SK-N-MC (cell line): ENCODE measurements at regions not wholly inside any gene's neighbourhood (a gene's known extent, or its start where the extent isn't known, plus 50 kb on each side); places are given as distances from the start of the nearest gene placed in this dataset.

ENCODE experiments used
- DNase-seq: peaks from one replicate; pipeline ENCODE4 v3.0.0-alpha.2; 2011; ENCODE audit warnings: low read depth, low spot score
- H3K27ac ChIP-seq: fragments of 200-600 bp; sonication (generic); 2 replicates; pipeline ENCODE4 v1.5.1; 2016; ENCODE audit warnings: mixed run types
- H3K36me3 ChIP-seq: fragments of 200-600 bp; sonication (generic); 2 replicates; pipeline ENCODE4 v1.6.1; 2017; ENCODE audit warnings: antibody characterized with exemption, low read length, mixed read lengths; ENCODE audit not compliant: insufficient read depth
- H3K4me3 ChIP-seq: fragments of 200-600 bp; sonication (generic); 2 replicates; pipeline ENCODE4 v1.5.1; 2016
- H3K9ac ChIP-seq: fragments of 200-600 bp; sonication (generic); 2 replicates; pipeline ENCODE4 v1.8.0; 2017; ENCODE audit warnings: mixed run types, mixed read lengths; ENCODE audit not compliant: insufficient read length
- H3K9me3 ChIP-seq: fragments of 200-600 bp; sonication (generic); 2 replicates; pipeline ENCODE4 v1.6.1; 2017; ENCODE audit warnings: low read depth, mild to moderate bottlenecking, antibody characterized with exemption, low read length, moderate library complexity, mixed read lengths
- EZH2 ChIP-seq: fragments of 200-600 bp; sonication (generic); IDR thresholded peaks from one replicate; pipeline ENCODE4 v1.6.1; 2017; ENCODE audit warnings: antibody characterized with exemption
- FOXP2 ChIP-seq: optimal IDR thresholded peaks from 2 replicates; pipeline ENCODE3; 2011; ENCODE audit warnings: mild to moderate bottlenecking, moderate library complexity; ENCODE audit not compliant: insufficient read depth; ENCODE audit errors: extremely low read length, control extremely low read depth
- POLR2AphosphoS5 ChIP-seq: IDR thresholded peaks from 2 replicates; pipeline ENCODE4 v1.6.1; 2012; ENCODE audit warnings: mild to moderate bottlenecking, low read depth, low read length, borderline replicate concordance

DNA sequence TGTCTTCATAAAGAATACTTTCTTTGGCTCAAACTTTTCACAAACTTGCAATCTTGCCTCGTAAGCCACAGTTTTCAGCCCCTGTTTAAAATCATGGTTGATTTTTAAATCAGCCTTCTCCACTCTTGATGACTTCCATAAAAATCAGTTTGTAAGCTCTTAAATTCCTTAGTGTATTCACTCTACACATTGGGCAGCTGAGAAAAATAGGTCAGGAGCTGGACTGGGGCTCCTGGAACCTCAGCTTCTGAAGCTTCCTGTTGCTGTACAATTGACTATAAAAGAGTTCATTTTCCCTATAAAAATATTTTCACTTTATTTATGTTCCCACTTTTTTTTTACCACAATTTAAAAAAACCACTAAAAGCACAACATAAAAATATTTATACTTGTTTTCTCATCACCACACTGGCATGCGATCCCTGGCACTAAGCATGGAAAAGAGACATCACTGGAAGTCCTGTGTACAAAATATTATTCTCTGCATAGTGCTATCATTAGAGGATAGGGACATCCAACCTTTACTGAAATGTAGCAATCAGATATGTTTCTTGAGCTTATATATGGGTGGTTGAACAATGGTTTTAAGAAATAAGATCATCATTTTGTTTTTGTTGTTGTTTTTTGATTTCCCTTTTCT lies 345.7 kb downstream of the FBXO8 start:
- Histone ChIP-seq H3K9me3 (no peaks in the 10 kb centered on the region), H3K27ac (no peak overlapping the region), H3K36me3 (no peaks in the 10 kb centered on the region), H3K4me3 (no peak overlapping the region), H3K9ac (peak overlapping the region; percentile 48)
- DNase-seq: no peak
- TF ChIP-seq POLR2AphosphoS5 (no peak), EZH2 (no peak)

DNA sequence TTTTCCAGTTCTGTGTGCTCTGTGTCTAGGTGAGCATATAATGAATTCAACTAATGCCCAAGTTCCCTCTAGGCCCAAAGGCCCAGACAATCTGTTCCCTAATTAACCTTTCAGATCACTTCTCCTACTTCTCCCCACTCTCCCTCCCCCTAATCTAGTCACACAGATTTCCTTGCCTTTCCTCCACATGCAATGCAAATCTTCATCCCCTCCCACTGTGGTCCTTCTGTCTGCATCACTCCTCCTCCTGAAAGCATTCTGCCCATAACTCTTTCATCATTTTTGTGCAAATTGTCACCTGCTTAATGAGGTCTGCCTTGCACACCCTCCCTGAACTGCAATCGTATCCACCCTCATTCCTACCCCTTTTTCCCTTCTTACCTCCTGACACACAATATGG lies 346.6 kb downstream of the FBXO8 start:
- Histone ChIP-seq H3K9ac (no peak overlapping the region), H3K27ac (no peak overlapping the region), H3K36me3 (no peaks in the 10 kb centered on the region), H3K4me3 (no peak overlapping the region), H3K9me3 (no peaks in the 10 kb centered on the region)
- DNase-seq: no peak
- TF ChIP-seq EZH2 (no peak), POLR2AphosphoS5 (no peak), FOXP2 (no peak)

DNA sequence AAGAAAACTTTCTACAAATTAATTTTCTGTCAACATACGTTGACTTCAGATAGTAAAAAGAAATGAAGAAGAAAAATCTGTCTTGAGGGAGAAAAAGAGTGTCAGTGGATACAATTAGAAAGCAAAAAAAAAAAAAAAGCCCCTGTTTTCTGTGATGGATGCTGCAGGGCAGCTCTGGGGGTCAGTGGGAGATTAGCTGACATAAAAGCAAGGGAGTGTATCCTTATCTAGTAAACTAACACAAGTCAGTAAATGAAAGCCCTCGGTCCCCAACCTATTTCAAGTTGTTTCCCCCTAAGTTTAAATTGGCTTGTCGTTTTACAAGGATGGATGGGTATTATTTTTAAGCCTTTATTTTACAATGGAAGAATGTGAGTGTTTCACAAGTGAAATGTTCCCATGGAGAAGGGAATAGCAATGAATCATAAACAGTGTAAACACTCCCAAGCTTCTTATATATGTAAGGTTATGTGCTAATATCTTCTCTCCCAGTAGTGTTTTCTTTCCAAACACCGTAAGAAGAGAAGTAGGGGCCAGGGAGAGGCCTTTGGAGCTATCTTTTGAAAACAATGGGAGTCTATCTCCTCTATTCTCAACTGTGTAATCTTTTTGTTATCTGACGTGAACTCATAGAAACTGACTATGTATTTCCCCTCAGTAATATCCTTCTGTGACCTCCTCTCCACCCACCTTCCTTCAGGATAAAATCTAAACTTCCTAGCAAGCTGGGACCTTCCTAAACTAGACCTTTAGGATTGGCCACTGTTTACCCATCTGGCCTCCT lies 347.7 kb downstream of the FBXO8 start:
- no peaks in the 10 kb centered on the region for H3K36me3 ChIP-seq
- no peak for DNase-seq
- no peaks in the 10 kb centered on the region for H3K9me3 ChIP-seq
- H3K4me3 ChIP-seq: no peak overlapping the region
- H3K9ac ChIP-seq: no peak overlapping the region
- no peak overlapping the region for H3K27ac ChIP-seq
- TF ChIP-seq FOXP2 (no peak), POLR2AphosphoS5 (no peak), EZH2 (no peak)

DNA sequence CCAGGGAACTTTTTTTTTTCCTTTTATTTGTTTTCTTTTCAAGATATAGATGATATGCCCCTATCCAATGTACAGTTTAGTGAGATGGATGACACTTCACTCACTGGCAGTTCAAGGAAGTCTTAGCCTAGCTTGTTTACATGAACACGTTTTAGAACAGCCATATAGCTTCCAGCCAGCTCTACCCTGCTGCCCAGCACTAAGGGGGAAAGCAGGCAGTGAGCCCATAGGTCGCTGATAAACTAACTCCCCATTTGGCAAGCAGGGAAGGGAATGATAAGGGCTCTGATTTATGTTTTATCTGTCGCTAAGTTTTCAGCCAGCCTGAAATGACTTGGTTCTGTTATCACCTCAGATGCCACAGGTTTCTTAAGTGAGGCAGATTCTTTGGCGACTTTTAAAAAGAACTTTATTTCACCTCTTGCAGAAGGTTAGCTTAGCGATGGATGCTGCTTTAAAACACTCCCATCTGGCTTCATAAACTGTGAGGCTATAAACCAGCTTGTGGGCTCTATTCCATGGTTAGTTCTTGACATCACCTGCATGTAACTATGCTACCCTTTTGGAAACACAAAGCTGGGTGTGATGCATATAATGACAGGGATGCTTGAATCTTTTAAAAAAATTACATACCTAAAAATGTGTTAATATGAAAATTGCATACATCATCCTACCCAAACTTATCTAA lies 348.4 kb downstream of the FBXO8 start:
- Histone ChIP-seq H3K9ac (no peak overlapping the region), H3K4me3 (no peak overlapping the region), H3K9me3 (no peaks in the 10 kb centered on the region), H3K27ac (no peak overlapping the region), H3K36me3 (no peaks in the 10 kb centered on the region)
- DNase-seq: no peak
- no peak for TF ChIP-seq POLR2AphosphoS5
- no peak for TF ChIP-seq FOXP2
- TF ChIP-seq EZH2: no peak

DNA sequence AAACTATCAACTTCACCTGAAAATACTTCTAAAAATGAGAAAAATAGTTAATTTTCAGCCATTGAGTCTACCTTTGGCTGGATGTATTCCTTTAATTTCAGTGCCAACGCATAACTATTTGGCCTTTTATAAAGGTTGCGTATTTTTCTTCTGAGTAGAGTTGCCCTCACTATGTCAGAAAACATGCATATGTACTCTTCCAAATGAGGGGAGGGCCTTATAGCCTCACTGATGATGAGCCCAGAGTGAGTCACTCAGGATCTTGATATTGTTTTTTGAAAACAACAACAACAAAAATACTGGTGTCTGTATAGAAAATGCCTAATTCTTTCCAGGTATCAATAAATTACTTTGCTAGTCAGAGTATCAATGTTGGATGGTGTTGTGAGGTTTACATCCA lies 349.3 kb downstream of the FBXO8 start:
- TF ChIP-seq EZH2 (no peak), POLR2AphosphoS5 (no peak), FOXP2 (no peak)
- H3K9me3 ChIP-seq: no peaks in the 10 kb centered on the region
- H3K27ac ChIP-seq: no peak overlapping the region
- DNase-seq: no peak
- no peak overlapping the region for H3K4me3 ChIP-seq
- no peak overlapping the region for H3K9ac ChIP-seq
- no peaks in the 10 kb centered on the region for H3K36me3 ChIP-seq

DNA sequence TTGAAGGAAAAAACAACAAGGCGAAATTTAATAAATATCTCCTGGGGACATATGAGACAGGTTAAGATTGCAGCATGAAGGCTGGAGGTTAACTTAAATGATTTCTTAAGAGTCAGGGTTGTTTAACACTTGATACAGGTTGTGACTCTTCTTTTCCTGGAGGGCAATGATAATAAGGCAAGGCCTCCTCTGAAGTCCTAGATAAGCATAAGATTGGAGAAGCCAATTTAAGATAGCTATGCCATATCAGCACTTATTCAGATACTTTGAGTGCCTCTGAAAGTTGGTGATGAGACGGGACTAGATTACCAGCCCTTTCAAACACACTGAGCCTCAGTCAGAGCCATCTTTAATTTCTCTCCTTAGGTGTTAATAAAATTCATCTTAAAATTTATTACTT lies 350.8 kb downstream of the FBXO8 start:
- H3K27ac ChIP-seq: no peak overlapping the region
- no peaks in the 10 kb centered on the region for H3K36me3 ChIP-seq
- no peak for DNase-seq
- H3K9ac ChIP-seq: no peak overlapping the region
- no peaks in the 10 kb centered on the region for H3K9me3 ChIP-seq
- no peak overlapping the region for H3K4me3 ChIP-seq
- TF ChIP-seq EZH2: no peak
- TF ChIP-seq FOXP2: no peak
- no peak for TF ChIP-seq POLR2AphosphoS5

DNA sequence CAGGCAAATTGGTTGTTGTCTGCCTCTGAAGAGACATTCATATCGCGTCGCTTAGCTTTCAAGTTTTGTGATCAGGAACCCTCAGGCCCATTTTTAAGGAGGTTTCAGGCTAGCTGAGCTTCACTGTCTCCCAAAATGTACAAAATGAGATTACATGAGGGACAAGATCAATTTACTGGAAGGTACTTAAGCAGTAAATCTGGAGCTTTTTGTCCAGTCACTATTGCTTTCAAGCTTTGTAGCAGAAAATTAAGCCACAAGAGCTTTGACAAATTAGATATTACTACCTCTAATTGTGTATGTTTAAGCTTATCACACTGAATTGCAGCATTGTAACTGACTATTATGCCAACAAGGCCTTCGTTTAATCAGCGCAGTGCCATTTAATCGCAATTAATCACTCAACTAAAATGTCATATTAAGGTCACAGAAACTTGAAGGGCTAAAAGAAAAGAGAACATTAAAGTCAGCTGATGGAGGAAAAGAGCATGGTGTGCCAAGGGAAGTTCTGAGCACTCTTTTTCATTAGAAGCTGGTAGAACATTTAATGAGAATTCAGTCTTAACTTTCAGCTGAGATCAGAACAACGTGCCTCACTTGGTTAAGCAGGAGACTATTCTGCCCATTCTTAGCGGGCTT lies 353.0 kb downstream of the FBXO8 start:
- Histone ChIP-seq H3K9me3 (no peaks in the 10 kb centered on the region), H3K9ac (no peak overlapping the region), H3K4me3 (no peak overlapping the region), H3K27ac (no peak overlapping the region), H3K36me3 (no peaks in the 10 kb centered on the region)
- no peak for TF ChIP-seq POLR2AphosphoS5
- TF ChIP-seq EZH2: no peak
- TF ChIP-seq FOXP2: no peak
- DNase-seq: no peak

DNA sequence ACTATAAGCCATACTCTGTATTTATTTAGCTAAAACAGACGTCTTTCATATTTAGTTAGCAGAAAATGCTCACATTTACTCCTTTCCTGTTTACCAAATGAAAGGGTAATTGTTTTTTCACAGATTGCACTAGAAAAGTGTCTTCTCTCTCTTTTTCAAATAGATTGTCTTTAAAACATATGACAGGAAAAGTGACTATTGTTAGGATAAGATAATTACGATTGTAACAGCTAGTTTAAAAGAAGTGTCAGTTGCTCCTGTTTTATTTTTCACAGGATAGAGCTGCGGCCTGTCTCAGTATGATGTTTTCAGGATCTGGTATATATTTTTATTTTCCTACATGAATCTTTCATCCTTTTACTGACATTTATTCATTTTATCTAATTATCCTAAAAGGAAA lies 353.5 kb downstream of the FBXO8 start:
- Histone ChIP-seq H3K4me3 (no peak overlapping the region), H3K36me3 (no peaks in the 10 kb centered on the region), H3K9me3 (no peaks in the 10 kb centered on the region), H3K27ac (no peak overlapping the region), H3K9ac (no peak overlapping the region)
- no peak for DNase-seq
- TF ChIP-seq FOXP2 (no peak), POLR2AphosphoS5 (no peak), EZH2 (no peak)
